ENCODE measurements at regions not wholly inside any gene's neighbourhood (a gene's known extent, or its start where the extent isn't known, plus 50 kb on each side); places are given as distances from the start of the nearest gene placed in this dataset.

GRCh38 chr9:108283696-108284095 lies 572.1 kb downstream of the ACTL7B start:
- H3K4me3 ChIP-seq (ENCODE audit: low read depth in 1 of 2, low read length in 2 of 2): no peak overlapping the region
- H3K36me3 ChIP-seq (ENCODE audit: control insufficient read depth in 1 of 2, insufficient read depth in 2 of 2, low read length in 2 of 2): no peaks in the 10 kb centered on the region
- no peaks in the 10 kb centered on the region for H3K4me1 ChIP-seq (ENCODE audit: control insufficient read depth in 1 of 2, insufficient read depth in 2 of 2, low read length in 2 of 2)
- no peaks in the 10 kb centered on the region for H3K27me3 ChIP-seq (ENCODE audit: low read depth, low read length)
- no peak overlapping the region for H3K27ac ChIP-seq (ENCODE audit: low read length)
- no peaks in the 10 kb centered on the region for H3K9me3 ChIP-seq (ENCODE audit: control insufficient read depth in 1 of 2, low read length in 2 of 2)

GRCh38 chr9:108282872-108283271 lies 572.9 kb downstream of the ACTL7B start:
- no peak overlapping the region for H3K4me3 ChIP-seq (ENCODE audit: low read depth in 1 of 2, low read length in 2 of 2)
- H3K9me3 ChIP-seq (ENCODE audit: control insufficient read depth in 1 of 2, low read length in 2 of 2): no peaks in the 10 kb centered on the region
- no peaks in the 10 kb centered on the region for H3K4me1 ChIP-seq (ENCODE audit: control insufficient read depth in 1 of 2, insufficient read depth in 2 of 2, low read length in 2 of 2)
- no peaks in the 10 kb centered on the region for H3K36me3 ChIP-seq (ENCODE audit: control insufficient read depth in 1 of 2, insufficient read depth in 2 of 2, low read length in 2 of 2)
- H3K27me3 ChIP-seq (ENCODE audit: low read depth, low read length): no peaks in the 10 kb centered on the region
- H3K27ac ChIP-seq (ENCODE audit: low read length): no peak overlapping the region

- H3K4me1 ChIP-seq (ENCODE audit: control insufficient read depth in 1 of 2, insufficient read depth in 2 of 2, low read length in 2 of 2): no peaks in the 10 kb centered on the region
- H3K36me3 ChIP-seq (ENCODE audit: control insufficient read depth in 1 of 2, insufficient read depth in 2 of 2, low read length in 2 of 2): no peaks in the 10 kb centered on the region
- H3K27ac ChIP-seq (ENCODE audit: low read length): no peak overlapping the region
- no peaks in the 10 kb centered on the region for H3K27me3 ChIP-seq (ENCODE audit: low read depth, low read length)
- H3K4me3 ChIP-seq (ENCODE audit: low read depth in 1 of 2, low read length in 2 of 2): no peak overlapping the region
- H3K9me3 ChIP-seq (ENCODE audit: control insufficient read depth in 1 of 2, low read length in 2 of 2): no peaks in the 10 kb centered on the region
These were observed 574.1 kb downstream of the ACTL7B start for GRCh38 chr9:108281696-108282095.

- no peak overlapping the region for H3K27ac ChIP-seq (ENCODE audit: low read length)
These were observed 577.4 kb downstream of the ACTL7B start for GRCh38 chr9:108278341-108278740.

GRCh38 chr9:108277216-108277615 lies 578.6 kb downstream of the ACTL7B start:
- Histone ChIP-seq H3K4me3 (ENCODE audit: low read depth in 1 of 2, low read length in 2 of 2) (no peak overlapping the region), H3K27ac (ENCODE audit: low read length) (no peak overlapping the region), H3K9me3 (ENCODE audit: control insufficient read depth in 1 of 2, low read length in 2 of 2) (no peaks in the 10 kb centered on the region), H3K4me1 (ENCODE audit: control insufficient read depth in 1 of 2, insufficient read depth in 2 of 2, low read length in 2 of 2) (no peaks in the 10 kb centered on the region), H3K27me3 (ENCODE audit: low read depth, low read length) (no peaks in the 10 kb centered on the region), H3K36me3 (ENCODE audit: control insufficient read depth in 1 of 2, insufficient read depth in 2 of 2, low read length in 2 of 2) (no peaks in the 10 kb centered on the region)

More at GRCh38 chr9:108278341-108278740, 577.4 kb downstream of the ACTL7B start:
- no peaks in the 10 kb centered on the region for H3K27me3 ChIP-seq (ENCODE audit: low read depth, low read length)
- H3K36me3 ChIP-seq (ENCODE audit: control insufficient read depth in 1 of 2, insufficient read depth in 2 of 2, low read length in 2 of 2): no peaks in the 10 kb centered on the region
- no peak overlapping the region for H3K4me3 ChIP-seq (ENCODE audit: low read depth in 1 of 2, low read length in 2 of 2)
- H3K9me3 ChIP-seq (ENCODE audit: control insufficient read depth in 1 of 2, low read length in 2 of 2): no peaks in the 10 kb centered on the region
- no peaks in the 10 kb centered on the region for H3K4me1 ChIP-seq (ENCODE audit: control insufficient read depth in 1 of 2, insufficient read depth in 2 of 2, low read length in 2 of 2)

GRCh38 chr9:108275906-108276305 lies 579.9 kb downstream of the ACTL7B start:
- Histone ChIP-seq H3K4me1 (ENCODE audit: control insufficient read depth in 1 of 2, insufficient read depth in 2 of 2, low read length in 2 of 2) (no peaks in the 10 kb centered on the region), H3K36me3 (ENCODE audit: control insufficient read depth in 1 of 2, insufficient read depth in 2 of 2, low read length in 2 of 2) (no peaks in the 10 kb centered on the region), H3K4me3 (ENCODE audit: low read depth in 1 of 2, low read length in 2 of 2) (no peak overlapping the region), H3K27ac (ENCODE audit: low read length) (no peak overlapping the region), H3K27me3 (ENCODE audit: low read depth, low read length) (no peaks in the 10 kb centered on the region), H3K9me3 (ENCODE audit: control insufficient read depth in 1 of 2, low read length in 2 of 2) (no peaks in the 10 kb centered on the region)

GRCh38 chr9:108274971-108275370 lies 580.8 kb downstream of the ACTL7B start:
- H3K9me3 ChIP-seq (ENCODE audit: control insufficient read depth in 1 of 2, low read length in 2 of 2): no peaks in the 10 kb centered on the region
- no peaks in the 10 kb centered on the region for H3K36me3 ChIP-seq (ENCODE audit: control insufficient read depth in 1 of 2, insufficient read depth in 2 of 2, low read length in 2 of 2)
- H3K27me3 ChIP-seq (ENCODE audit: low read depth, low read length): no peaks in the 10 kb centered on the region
- H3K27ac ChIP-seq (ENCODE audit: low read length): no peak overlapping the region
- H3K4me3 ChIP-seq (ENCODE audit: low read depth in 1 of 2, low read length in 2 of 2): no peak overlapping the region
- no peaks in the 10 kb centered on the region for H3K4me1 ChIP-seq (ENCODE audit: control insufficient read depth in 1 of 2, insufficient read depth in 2 of 2, low read length in 2 of 2)

- Histone ChIP-seq H3K36me3 (ENCODE audit: control insufficient read depth in 1 of 2, insufficient read depth in 2 of 2, low read length in 2 of 2) (no peaks in the 10 kb centered on the region), H3K27ac (ENCODE audit: low read length) (no peak overlapping the region), H3K27me3 (ENCODE audit: low read depth, low read length) (no peaks in the 10 kb centered on the region), H3K4me3 (ENCODE audit: low read depth in 1 of 2, low read length in 2 of 2) (no peak overlapping the region), H3K4me1 (ENCODE audit: control insufficient read depth in 1 of 2, insufficient read depth in 2 of 2, low read length in 2 of 2) (no peaks in the 10 kb centered on the region), H3K9me3 (ENCODE audit: control insufficient read depth in 1 of 2, low read length in 2 of 2) (no peaks in the 10 kb centered on the region)
These were observed 581.8 kb downstream of the ACTL7B start for GRCh38 chr9:108273988-108274387.

GRCh38 chr9:108272349-108272899 lies 583.4 kb downstream of the ACTL7B start:
- no peaks in the 10 kb centered on the region for H3K4me1 ChIP-seq (ENCODE audit: control insufficient read depth in 1 of 2, insufficient read depth in 2 of 2, low read length in 2 of 2)
- H3K36me3 ChIP-seq (ENCODE audit: control insufficient read depth in 1 of 2, insufficient read depth in 2 of 2, low read length in 2 of 2): no peaks in the 10 kb centered on the region
- H3K27ac ChIP-seq (ENCODE audit: low read length): peak overlapping the region; percentile 39
- no peaks in the 10 kb centered on the region for H3K9me3 ChIP-seq (ENCODE audit: control insufficient read depth in 1 of 2, low read length in 2 of 2)
- H3K4me3 ChIP-seq (ENCODE audit: low read depth in 1 of 2, low read length in 2 of 2): peak overlapping the region; percentile 1 to 58
- H3K27me3 ChIP-seq (ENCODE audit: low read depth, low read length): no peaks in the 10 kb centered on the region

GRCh38 chr9:108271646-108272348 lies 584.0 kb downstream of the ACTL7B start:
- no peaks in the 10 kb centered on the region for H3K36me3 ChIP-seq (ENCODE audit: control insufficient read depth in 1 of 2, insufficient read depth in 2 of 2, low read length in 2 of 2)
- H3K27ac ChIP-seq (ENCODE audit: low read length): peak overlapping the region; percentile 39
- no peaks in the 10 kb centered on the region for H3K4me1 ChIP-seq (ENCODE audit: control insufficient read depth in 1 of 2, insufficient read depth in 2 of 2, low read length in 2 of 2)
- H3K4me3 ChIP-seq (ENCODE audit: low read depth in 1 of 2, low read length in 2 of 2): peak overlapping the region; percentile 1 to 58
- H3K27me3 ChIP-seq (ENCODE audit: low read depth, low read length): no peaks in the 10 kb centered on the region
- H3K9me3 ChIP-seq (ENCODE audit: control insufficient read depth in 1 of 2, low read length in 2 of 2): no peaks in the 10 kb centered on the region

GRCh38 chr9:108271236-108271635 lies 584.5 kb downstream of the ACTL7B start:
- H3K27ac ChIP-seq (ENCODE audit: low read length): no peak overlapping the region
- H3K27me3 ChIP-seq (ENCODE audit: low read depth, low read length): no peaks in the 10 kb centered on the region
- no peaks in the 10 kb centered on the region for H3K4me1 ChIP-seq (ENCODE audit: control insufficient read depth in 1 of 2, insufficient read depth in 2 of 2, low read length in 2 of 2)

GRCh38 chr9:108270561-108270960 lies 585.2 kb downstream of the ACTL7B start:
- H3K9me3 ChIP-seq (ENCODE audit: control insufficient read depth in 1 of 2, low read length in 2 of 2): no peaks in the 10 kb centered on the region
- no peak overlapping the region for H3K27ac ChIP-seq (ENCODE audit: low read length)
- no peaks in the 10 kb centered on the region for H3K4me1 ChIP-seq (ENCODE audit: control insufficient read depth in 1 of 2, insufficient read depth in 2 of 2, low read length in 2 of 2)
- no peaks in the 10 kb centered on the region for H3K36me3 ChIP-seq (ENCODE audit: control insufficient read depth in 1 of 2, insufficient read depth in 2 of 2, low read length in 2 of 2)
- H3K4me3 ChIP-seq (ENCODE audit: low read depth in 1 of 2, low read length in 2 of 2): no peak overlapping the region
- H3K27me3 ChIP-seq (ENCODE audit: low read depth, low read length): no peaks in the 10 kb centered on the region

More at GRCh38 chr9:108271236-108271635, 584.5 kb downstream of the ACTL7B start:
- no peaks in the 10 kb centered on the region for H3K36me3 ChIP-seq (ENCODE audit: control insufficient read depth in 1 of 2, insufficient read depth in 2 of 2, low read length in 2 of 2)
- H3K4me3 ChIP-seq (ENCODE audit: low read depth in 1 of 2, low read length in 2 of 2): no peak overlapping the region
- H3K9me3 ChIP-seq (ENCODE audit: control insufficient read depth in 1 of 2, low read length in 2 of 2): no peaks in the 10 kb centered on the region
